ENCODE measurements at regions not wholly inside any gene's neighbourhood (a gene's known extent, or its start where the extent isn't known, plus 50 kb on each side); places are given as distances from the start of the nearest gene placed in this dataset.

DNA sequence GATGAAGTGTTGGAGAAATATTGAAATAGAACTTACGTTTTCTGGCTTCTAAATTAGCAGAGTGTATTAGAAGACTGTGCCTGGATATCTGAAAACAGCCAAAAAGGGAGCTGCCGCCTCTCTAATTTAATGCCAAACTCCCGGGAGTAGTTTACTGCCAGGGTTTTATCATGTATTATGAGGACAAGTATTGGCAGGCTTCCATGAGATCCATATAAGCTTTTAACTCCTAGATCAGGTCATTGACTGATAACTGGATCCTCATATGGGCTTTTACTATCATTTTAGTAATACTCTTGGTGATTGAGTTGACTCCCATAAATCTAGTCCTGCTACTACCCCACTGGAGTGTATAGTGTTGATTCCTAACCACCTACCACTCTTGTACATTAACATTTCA is 178.4 kb upstream of the CXADR start:
- DNase-seq (ENCODE audit: insufficient read length) (no peak), FAIRE-seq (no peak)
- TF ChIP-seq POLR2A (IDR thresholded peaks at IDR 0.05; ENCODE audit: low read depth, low read length) (no peak), TAF1 (IDR thresholded peaks at IDR 0.05; ENCODE audit: borderline replicate concordance, low read depth, low read length) (no peak), POLR2AphosphoS5 (IDR thresholded peaks at IDR 0.05; ENCODE audit: low read depth, low read length) (no peak)

DNA sequence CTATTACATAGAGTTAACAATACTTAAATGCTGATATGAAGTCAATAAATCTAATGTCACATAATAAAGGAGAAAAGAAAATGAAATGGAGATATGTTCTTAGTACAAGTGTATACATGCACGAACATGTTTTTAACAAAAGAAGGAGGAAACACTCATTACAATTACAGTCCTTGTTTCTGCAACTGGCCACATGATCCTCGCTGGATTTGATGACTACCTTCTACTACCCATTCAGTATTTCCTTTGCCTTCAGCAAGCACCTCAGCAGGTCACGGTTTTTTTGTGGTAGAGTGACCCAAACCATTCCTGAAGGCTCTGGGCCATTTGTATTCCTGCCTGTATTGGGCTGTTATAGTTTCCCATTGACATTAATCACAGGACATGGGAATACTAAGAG is 172.8 kb upstream of the CXADR start:
- TF ChIP-seq POLR2A (IDR thresholded peaks at IDR 0.05; ENCODE audit: low read depth, low read length) (no peak), TAF1 (IDR thresholded peaks at IDR 0.05; ENCODE audit: borderline replicate concordance, low read depth, low read length) (no peak), POLR2AphosphoS5 (IDR thresholded peaks at IDR 0.05; ENCODE audit: low read depth, low read length) (no peak)
- DNase-seq (ENCODE audit: insufficient read length) (no peak), FAIRE-seq (no peak)

DNA sequence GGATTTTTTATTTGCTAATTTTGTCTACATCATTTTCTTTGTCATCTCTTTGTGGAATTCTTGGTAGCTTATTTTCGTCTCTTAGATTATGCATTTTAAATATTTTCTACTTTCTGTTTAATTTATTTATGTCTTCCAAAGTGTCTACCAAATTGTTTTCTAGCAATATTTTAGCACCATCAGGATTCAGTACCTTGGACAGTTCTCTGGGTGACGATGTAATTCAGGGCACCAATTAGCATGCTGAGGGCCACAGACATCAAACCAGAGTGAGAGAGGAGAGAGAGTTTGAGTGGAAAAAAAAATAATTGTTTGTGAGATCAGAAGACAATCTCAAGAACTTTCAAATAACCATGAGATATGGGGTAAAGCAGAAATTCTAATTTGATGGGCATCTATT is 169.8 kb upstream of the CXADR start:
- no peak for TF ChIP-seq POLR2A (IDR thresholded peaks at IDR 0.05; ENCODE audit: low read depth, low read length)
- no peak for FAIRE-seq
- DNase-seq (ENCODE audit: insufficient read length), result no peak

DNA sequence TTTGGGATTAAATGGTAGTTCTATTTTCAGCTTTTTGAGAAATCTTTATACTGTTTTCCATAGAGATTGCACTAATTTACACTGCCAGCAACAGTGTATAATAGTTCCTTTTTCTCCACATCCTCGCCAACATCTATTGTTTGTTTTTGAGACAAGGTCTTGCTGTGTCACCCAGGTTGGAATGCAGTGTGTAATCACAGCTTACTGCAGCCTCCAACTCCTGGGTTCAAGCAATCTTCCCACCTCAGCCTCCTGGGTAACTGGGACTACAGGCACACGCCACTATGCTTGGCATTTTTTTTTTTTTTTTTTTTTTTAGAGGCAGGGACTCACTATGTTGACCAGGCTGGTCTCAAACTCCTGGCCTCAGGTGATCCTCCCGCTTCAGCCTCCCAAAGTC is 164.5 kb upstream of the CXADR start:
- DNase-seq (ENCODE audit: insufficient read length) (no peak), FAIRE-seq (no peak)
- no peak for TF ChIP-seq TAF1 (IDR thresholded peaks at IDR 0.05; ENCODE audit: borderline replicate concordance, low read depth, low read length)
- TF ChIP-seq POLR2AphosphoS5 (IDR thresholded peaks at IDR 0.05; ENCODE audit: low read depth, low read length), result no peak
- no peak for TF ChIP-seq POLR2A (IDR thresholded peaks at IDR 0.05; ENCODE audit: low read depth, low read length)

DNA sequence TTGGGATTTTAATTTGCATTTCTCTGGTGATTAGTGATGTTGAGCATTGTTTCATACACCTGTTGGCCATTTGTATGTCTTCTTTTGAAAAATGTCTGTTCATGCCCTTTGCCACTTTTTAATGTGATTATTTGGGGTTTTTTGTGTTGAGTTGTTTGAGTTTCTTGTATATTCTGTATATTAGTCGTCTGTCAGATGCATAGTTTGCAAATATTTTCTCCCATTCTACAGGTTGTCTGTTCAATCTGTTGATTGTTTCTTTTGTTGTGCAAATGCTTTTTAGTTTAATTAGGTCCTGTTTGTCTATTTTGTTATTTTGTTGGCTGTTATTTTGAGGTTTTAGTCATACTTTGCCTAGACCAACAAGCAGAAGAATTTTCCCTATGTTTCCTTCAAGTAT is 164.0 kb upstream of the CXADR start:
- TF ChIP-seq POLR2A (IDR thresholded peaks at IDR 0.05; ENCODE audit: low read depth, low read length), result no peak

DNA sequence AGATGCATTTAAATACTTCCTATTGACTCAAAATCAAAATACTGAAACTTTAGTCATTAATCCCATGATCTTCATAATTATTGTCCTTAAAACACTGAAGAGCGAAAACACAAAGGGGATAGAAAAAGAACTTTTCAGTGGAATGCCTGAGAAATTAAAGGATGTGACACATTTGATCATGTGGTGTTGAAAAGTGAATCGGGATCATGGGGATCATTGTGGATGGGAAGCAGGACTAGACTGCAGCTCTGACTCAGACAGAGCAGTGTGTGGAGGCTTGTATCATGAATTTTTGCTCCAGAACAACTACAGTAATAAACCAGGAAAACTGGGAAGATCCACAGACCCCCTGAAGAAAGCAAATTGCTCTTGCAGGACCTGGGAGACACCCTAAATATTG is 161.1 kb upstream of the CXADR start:
- no peak for DNase-seq (ENCODE audit: insufficient read length)
- no peak for TF ChIP-seq TAF1 (IDR thresholded peaks at IDR 0.05; ENCODE audit: borderline replicate concordance, low read depth, low read length)
- no peak for TF ChIP-seq POLR2AphosphoS5 (IDR thresholded peaks at IDR 0.05; ENCODE audit: low read depth, low read length)
- no peak for TF ChIP-seq POLR2A (IDR thresholded peaks at IDR 0.05; ENCODE audit: low read depth, low read length)
- no peak for FAIRE-seq

More for the DNA sequence above, 164.0 kb upstream of the CXADR start:
- DNase-seq (ENCODE audit: insufficient read length) (no peak), FAIRE-seq (no peak)

DNA sequence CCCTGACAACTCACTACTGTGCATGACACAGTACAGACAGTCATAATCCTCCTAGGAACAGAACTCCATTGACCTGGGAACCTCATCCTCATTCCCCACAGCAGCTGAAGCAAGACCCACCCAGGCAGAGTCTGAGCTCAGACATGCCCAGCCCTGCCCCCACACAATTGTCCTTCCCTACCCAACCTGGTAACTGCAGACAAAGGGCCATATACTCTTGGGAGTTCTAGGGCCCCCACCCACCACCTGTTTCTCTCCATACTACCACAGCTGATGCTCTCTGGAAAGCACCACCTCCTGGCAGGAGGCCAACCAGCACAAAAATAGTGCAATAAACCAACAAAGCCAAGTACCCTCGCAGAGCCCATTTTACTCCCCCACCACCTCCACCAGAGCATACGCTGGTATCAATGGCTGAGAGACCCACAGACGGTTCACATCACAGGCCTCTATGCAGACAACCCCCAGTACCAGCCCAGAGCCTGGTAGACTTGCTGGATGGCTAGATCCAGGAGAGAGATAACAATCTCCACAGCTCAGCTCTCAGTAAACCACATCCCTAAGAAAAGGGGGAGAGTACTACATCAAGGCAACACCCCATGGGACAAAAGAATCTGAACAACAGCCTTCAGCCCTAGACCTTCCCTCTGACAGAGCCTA is 159.7 kb upstream of the CXADR start:
- DNase-seq (ENCODE audit: insufficient read length) (no peak), FAIRE-seq (no peak)
- TF ChIP-seq POLR2A (IDR thresholded peaks at IDR 0.05; ENCODE audit: low read depth, low read length), result no peak

DNA sequence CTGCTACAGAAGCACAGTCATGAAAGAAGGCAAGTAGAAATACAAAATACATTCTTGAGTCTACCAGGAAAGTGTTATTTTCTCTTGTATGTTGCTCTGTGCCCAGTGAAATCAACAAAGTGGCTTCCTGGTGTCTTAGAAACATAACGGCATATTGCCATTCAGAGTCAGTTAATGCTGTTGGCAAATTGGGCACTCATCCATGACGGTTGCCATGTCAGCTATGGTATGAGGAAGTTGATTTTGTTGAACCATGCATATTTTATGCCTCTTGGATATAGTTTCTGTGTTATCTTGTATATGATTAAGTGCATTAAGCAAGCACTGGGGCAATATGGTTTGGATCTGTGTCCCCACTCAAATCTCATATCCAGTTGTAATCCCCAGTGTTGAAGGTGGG is 153.1 kb upstream of the CXADR start:
- TF ChIP-seq TAF1 (IDR thresholded peaks at IDR 0.05; ENCODE audit: borderline replicate concordance, low read depth, low read length) (no peak), POLR2AphosphoS5 (IDR thresholded peaks at IDR 0.05; ENCODE audit: low read depth, low read length) (no peak), POLR2A (IDR thresholded peaks at IDR 0.05; ENCODE audit: low read depth, low read length) (no peak)
- DNase-seq (ENCODE audit: insufficient read length), result no peak
- no peak for FAIRE-seq

DNA sequence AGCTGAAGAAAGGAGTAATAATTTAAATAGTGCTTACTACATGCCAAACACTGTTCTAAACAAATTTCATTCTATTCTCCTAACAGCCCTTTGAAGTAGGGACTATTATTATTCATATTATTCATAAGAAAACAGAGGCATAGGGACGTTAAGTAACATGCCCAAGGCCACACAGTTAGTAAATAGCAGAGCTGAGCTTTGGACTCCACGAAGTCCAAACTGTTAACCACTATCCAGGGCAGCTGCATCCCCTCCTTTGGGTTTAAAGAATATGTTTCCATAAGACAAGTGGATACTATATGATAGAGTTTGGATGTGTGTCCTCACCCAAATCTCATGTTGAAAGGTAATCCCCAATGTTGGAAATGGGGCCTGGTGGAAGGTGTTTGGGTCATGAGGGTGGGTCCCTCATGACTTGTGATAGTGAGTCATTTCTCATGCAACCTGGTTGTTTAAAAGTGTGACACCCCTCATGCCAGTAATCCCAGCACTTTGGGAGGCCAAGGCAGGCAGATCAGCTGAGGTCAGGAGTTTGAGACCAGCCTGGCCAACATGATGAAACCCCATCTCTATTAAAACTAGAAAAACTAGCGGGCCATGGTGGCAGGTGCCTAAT is 144.0 kb upstream of the CXADR start:
- FAIRE-seq (no peak), DNase-seq (ENCODE audit: insufficient read length) (no peak)
- TF ChIP-seq POLR2A (IDR thresholded peaks at IDR 0.05; ENCODE audit: low read depth, low read length), result no peak
- no peak for TF ChIP-seq POLR2AphosphoS5 (IDR thresholded peaks at IDR 0.05; ENCODE audit: low read depth, low read length)
- TF ChIP-seq TAF1 (IDR thresholded peaks at IDR 0.05; ENCODE audit: borderline replicate concordance, low read depth, low read length), result no peak

DNA sequence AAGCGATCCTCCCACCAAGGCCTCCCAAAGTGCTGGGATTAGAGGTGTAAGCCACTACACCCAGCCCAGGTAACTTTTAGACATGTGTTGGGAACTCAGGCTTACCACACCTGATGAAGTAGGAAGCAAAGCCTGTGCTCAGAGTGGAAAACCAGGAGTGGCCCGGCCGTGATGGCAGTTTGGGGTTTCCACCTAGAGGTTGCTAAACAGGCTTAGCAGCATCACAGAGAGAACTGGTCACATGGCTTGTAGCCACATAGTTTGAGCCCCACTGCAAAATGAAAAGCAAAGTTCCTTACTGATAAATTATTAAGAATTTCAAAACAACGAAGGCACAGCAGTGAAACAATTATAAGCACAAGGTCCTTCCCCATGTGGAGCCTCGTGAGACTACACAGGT is 142.6 kb upstream of the CXADR start:
- TF ChIP-seq POLR2A (IDR thresholded peaks at IDR 0.05; ENCODE audit: low read depth, low read length) (no peak), POLR2AphosphoS5 (IDR thresholded peaks at IDR 0.05; ENCODE audit: low read depth, low read length) (no peak), TAF1 (IDR thresholded peaks at IDR 0.05; ENCODE audit: borderline replicate concordance, low read depth, low read length) (no peak)
- no peak for DNase-seq (ENCODE audit: insufficient read length)
- no peak for FAIRE-seq

DNA sequence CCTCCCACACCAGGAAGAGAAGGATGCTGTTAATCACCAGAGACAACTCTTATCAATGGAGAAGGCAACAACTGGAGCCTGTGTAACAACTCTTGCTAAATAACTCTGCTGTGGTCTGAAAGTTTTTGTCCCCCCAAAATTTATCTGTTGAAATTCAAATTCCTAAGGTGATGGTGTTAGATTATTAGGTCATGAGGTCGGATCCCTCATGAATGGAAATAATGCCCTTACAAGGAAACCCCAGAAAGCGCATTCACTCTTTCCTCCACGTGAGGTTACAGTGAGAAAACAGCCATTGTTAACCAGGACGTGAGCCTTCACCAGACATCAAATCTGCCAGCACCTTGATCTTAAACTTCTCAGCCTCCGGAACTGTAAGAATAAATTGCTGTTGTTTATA is 141.9 kb upstream of the CXADR start:
- no peak for DNase-seq (ENCODE audit: insufficient read length)
- TF ChIP-seq POLR2AphosphoS5 (IDR thresholded peaks at IDR 0.05; ENCODE audit: low read depth, low read length), result no peak
- no peak for TF ChIP-seq TAF1 (IDR thresholded peaks at IDR 0.05; ENCODE audit: borderline replicate concordance, low read depth, low read length)
- no peak for TF ChIP-seq POLR2A (IDR thresholded peaks at IDR 0.05; ENCODE audit: low read depth, low read length)
- no peak for FAIRE-seq

DNA sequence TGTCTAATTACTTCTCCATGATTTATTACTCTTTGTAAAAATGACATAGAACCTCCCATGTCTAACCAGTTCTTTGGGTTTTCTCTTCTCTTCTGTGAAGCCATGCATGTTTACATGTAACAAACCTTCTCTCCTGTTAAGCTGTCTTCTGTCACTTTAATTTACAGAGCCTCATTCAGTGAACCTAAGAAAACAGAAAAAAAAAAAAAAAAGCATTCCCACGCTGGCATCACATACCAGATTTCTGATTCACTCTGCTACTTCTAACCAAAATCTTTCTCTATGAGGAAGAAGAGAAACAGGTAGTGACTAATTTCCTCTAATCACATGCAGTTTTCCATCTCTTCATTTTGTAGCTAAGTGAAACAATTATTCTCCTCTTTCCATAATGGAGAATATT is 141.4 kb upstream of the CXADR start:
- no peak for FAIRE-seq
- no peak for DNase-seq (ENCODE audit: insufficient read length)

DNA sequence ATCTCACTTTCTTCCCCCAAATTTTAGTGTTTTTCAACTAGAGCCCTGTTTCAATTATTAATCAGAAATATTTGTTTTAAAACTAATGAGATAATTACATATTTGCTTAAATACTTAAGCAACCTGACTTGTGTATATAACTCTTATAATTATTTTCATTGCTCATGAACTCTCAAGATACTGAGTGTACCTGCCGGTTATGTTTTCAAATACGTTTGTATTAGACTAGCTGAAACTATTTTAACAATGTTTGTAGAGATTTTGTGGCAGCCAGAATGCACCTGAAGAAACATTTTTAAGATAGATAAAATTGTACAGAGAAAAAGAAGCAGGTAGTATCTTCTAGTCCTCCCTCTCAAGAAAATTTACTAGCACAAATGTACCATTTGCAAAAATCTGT is 140.6 kb upstream of the CXADR start:
- FAIRE-seq (no peak), DNase-seq (ENCODE audit: insufficient read length) (no peak)
- no peak for TF ChIP-seq POLR2AphosphoS5 (IDR thresholded peaks at IDR 0.05; ENCODE audit: low read depth, low read length)

More for the DNA sequence above, 141.4 kb upstream of the CXADR start:
- TF ChIP-seq POLR2AphosphoS5 (IDR thresholded peaks at IDR 0.05; ENCODE audit: low read depth, low read length) (no peak), TAF1 (IDR thresholded peaks at IDR 0.05; ENCODE audit: borderline replicate concordance, low read depth, low read length) (no peak), POLR2A (IDR thresholded peaks at IDR 0.05; ENCODE audit: low read depth, low read length) (no peak)

All from GM12892 (cell line).